Liver (tissue), 3 donors: ENCODE measurements at regions not wholly inside any gene's neighbourhood (a gene's known extent, or its start where the extent isn't known, plus 50 kb on each side); places are given as distances from the start of the nearest gene placed in this dataset.

Experiments
- CTCF ChIP-seq: fragments of 150-350 bp; IDR thresholded peaks from 2 replicates; pipeline ENCODE4 v1.5.1; 2017; ENCODE audit warnings: improper control_type of control experiment, low read depth, low read length; ENCODE audit not compliant: missing input control
- EGR1 ChIP-seq, 2 donors: IDR thresholded peaks; 2 replicates each; pipeline ENCODE4 v1.6.1; 2016 to 2018; ENCODE audit warnings: antibody characterized with exemption in 2 of 2, low read depth in 2 of 2
- FOXA1 ChIP-seq: IDR thresholded peaks from 2 replicates; pipeline ENCODE4 v1.6.1; 2016; ENCODE audit warnings: antibody characterized with exemption
- GABPA ChIP-seq, 2 donors: IDR thresholded peaks in 1 of 2; conservative IDR thresholded peaks in 1 of 2; 2 replicates each; pipeline ENCODE4 v1.6.1; 2016; ENCODE audit warnings: antibody characterized with exemption in 2 of 2, mild to moderate bottlenecking in 1 of 2, moderate library complexity in 1 of 2
- JUND ChIP-seq, 2 donors: IDR thresholded peaks; 2 replicates each; pipeline ENCODE4 v1.6.1; 2016; ENCODE audit warnings: antibody characterized with exemption in 2 of 2
- MAX ChIP-seq: IDR thresholded peaks from 2 replicates; pipeline ENCODE4 v1.6.1; 2016; ENCODE audit warnings: antibody characterized with exemption
- NR2F2 ChIP-seq: IDR thresholded peaks from 2 replicates; pipeline ENCODE4 v1.6.1; 2016; ENCODE audit warnings: antibody characterized with exemption
- RAD21 ChIP-seq, 2 donors: IDR thresholded peaks; 2 replicates each; pipeline ENCODE4 v1.6.1; 2016; ENCODE audit warnings: antibody characterized with exemption in 2 of 2, mild to moderate bottlenecking in 2 of 2
- REST ChIP-seq: IDR thresholded peaks from 2 replicates; pipeline ENCODE4 v1.6.1; 2016; ENCODE audit warnings: antibody characterized with exemption, mild to moderate bottlenecking
- RXRA ChIP-seq, 2 donors: IDR thresholded peaks; 2 replicates each; pipeline ENCODE4 v1.6.1; 2017 to 2018; ENCODE audit warnings: antibody characterized with exemption in 2 of 2, mild to moderate bottlenecking in 1 of 2
- SP1 ChIP-seq: IDR thresholded peaks from 2 replicates; pipeline ENCODE4 v1.6.1; 2018; ENCODE audit warnings: antibody characterized with exemption, mild to moderate bottlenecking
- TAF1 ChIP-seq: conservative IDR thresholded peaks from 2 replicates; pipeline ENCODE4 v1.6.1; 2016; ENCODE audit warnings: antibody characterized with exemption, mild to moderate bottlenecking
- YY1 ChIP-seq: IDR thresholded peaks from 2 replicates; pipeline ENCODE4 v1.6.1; 2016; ENCODE audit warnings: antibody characterized with exemption, mild to moderate bottlenecking
- TF ChIP-seq, protein P1 (sequence below): IDR thresholded peaks from 2 replicates; pipeline ENCODE4 v1.6.1; 2016; ENCODE audit warnings: antibody characterized with exemption
- donor health status: healthy.
- donor health status: healthy.

GRCh38 chr1:193634876-193635275, 448.5 kb upstream of the B3GALT2 start:
- TF ChIP-seq CTCF (no peak), NR2F2 (no peak), FOXA1 (no peak), RXRA (IDR thresholded peaks at IDR 0.05) (no peak), SP1 (no peak), TAF1 (no peak), YY1 (no peak), MAX (no peak), EGR1 (IDR thresholded peaks at IDR 0.05; ENCODE audit: low read depth in 2 of 2) (no peak), REST (no peak), RAD21 (IDR thresholded peaks at IDR 0.05) (no peak), GABPA (IDR thresholded peaks at IDR 0.05 in 1 of 2, conservative IDR thresholded peaks at IDR 0.05 in 1 of 2) (no peak), JUND (IDR thresholded peaks at IDR 0.05) (no peak)
- TF ChIP-seq, protein P1, sequence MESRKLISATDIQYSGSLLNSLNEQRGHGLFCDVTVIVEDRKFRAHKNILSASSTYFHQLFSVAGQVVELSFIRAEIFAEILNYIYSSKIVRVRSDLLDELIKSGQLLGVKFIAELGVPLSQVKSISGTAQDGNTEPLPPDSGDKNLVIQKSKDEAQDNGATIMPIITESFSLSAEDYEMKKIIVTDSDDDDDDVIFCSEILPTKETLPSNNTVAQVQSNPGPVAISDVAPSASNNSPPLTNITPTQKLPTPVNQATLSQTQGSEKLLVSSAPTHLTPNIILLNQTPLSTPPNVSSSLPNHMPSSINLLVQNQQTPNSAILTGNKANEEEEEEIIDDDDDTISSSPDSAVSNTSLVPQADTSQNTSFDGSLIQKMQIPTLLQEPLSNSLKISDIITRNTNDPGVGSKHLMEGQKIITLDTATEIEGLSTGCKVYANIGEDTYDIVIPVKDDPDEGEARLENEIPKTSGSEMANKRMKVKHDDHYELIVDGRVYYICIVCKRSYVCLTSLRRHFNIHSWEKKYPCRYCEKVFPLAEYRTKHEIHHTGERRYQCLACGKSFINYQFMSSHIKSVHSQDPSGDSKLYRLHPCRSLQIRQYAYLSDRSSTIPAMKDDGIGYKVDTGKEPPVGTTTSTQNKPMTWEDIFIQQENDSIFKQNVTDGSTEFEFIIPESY = no peak
